Naive thymus-derived CD8-positive, alpha-beta T cell (primary cell): ENCODE measurements at regions not wholly inside any gene's neighbourhood (a gene's known extent, or its start where the extent isn't known, plus 50 kb on each side); places are given as distances from the start of the nearest gene placed in this dataset.

Experiments used
- ATAC-seq, 2 donors: fragments of 150-1000 bp; cut with Tn5 transposase in 1 of 2; sonication (Bioruptor Pico), chemical (Tn5 transposase) in 1 of 2; 1 replicate in 1 of 2; 2 replicates in 1 of 2; pipeline ENCODE4 v1.10.0; 2021; ENCODE audit warnings: mild to moderate bottlenecking in 2 of 2, moderate library complexity in 2 of 2
- POLR2A ChIA-PET: fragments of 350-600 bp; sonication (Branson Sonifier 250); formaldehyde crosslinking; loops from one replicate; lab custom pipeline; 2021; ENCODE audit warnings: antibody characterized with exemption; lab: Charles Lee
- DNase-seq, 10 donors: peaks; one replicate each; pipeline versions ENCODE4 v3.0.0 to v3.0.0-alpha.2; 2020 to 2022
- H3K27ac Mint-ChIP-seq, 10 donors: one replicate each; pipeline ENCODE4 v1.8.0; 2020 to 2022; ENCODE audit warnings: mild to moderate bottlenecking in 10 of 10, mixed read lengths in 10 of 10, moderate library complexity in 4 of 10, inconsistent platforms in 1 of 10
- H3K27me3 Mint-ChIP-seq, 5 donors: one replicate each; pipeline ENCODE4 v1.8.0; 2021 to 2022; ENCODE audit warnings: mixed read lengths in 5 of 5
- H3K36me3 Mint-ChIP-seq, 3 donors: one replicate each; pipeline ENCODE4 v1.8.0; 2020 to 2022; ENCODE audit warnings: mixed read lengths in 3 of 3, mild to moderate bottlenecking in 2 of 3, inconsistent platforms in 1 of 3
- H3K4me1 Mint-ChIP-seq, 4 donors: one replicate each; pipeline ENCODE4 v1.8.0; 2021 to 2022; ENCODE audit warnings: mixed read lengths in 4 of 4
- H3K4me3 Mint-ChIP-seq, 10 donors: one replicate each; pipeline ENCODE4 v1.8.0; 2020 to 2022; ENCODE audit warnings: mild to moderate bottlenecking in 10 of 10, mixed read lengths in 10 of 10, moderate library complexity in 6 of 10, inconsistent platforms in 1 of 10
- H3K9me3 Mint-ChIP-seq, 9 donors: one replicate each; pipeline ENCODE4 v1.8.0; 2020 to 2022; ENCODE audit warnings: mixed read lengths in 9 of 9, mild to moderate bottlenecking in 3 of 9, inconsistent platforms in 1 of 9, moderate library complexity in 1 of 9

DNA sequence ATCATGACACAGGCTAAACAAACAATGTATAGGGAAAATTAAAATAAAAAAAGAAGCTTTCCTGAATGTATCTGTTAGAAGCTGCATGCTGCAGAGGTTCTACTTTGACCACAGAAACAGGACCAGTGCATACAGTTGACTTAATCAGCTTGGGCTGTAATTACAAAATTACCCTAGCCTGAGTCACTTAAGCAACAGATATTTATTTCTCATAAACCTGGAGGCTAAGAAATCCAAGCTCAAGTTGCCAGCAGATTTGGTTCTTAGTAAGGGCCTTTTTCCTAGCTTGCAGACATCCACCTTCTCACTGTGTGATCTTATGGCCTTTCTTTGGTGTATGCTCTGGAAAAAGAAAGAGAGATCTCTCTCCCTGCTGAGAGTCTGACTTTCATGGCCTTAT lies 946.5 kb upstream of the RAG2 start:
- Mint-ChIP-seq H3K9me3 (peaks cover 2 to 20% (median 10%) of the 10 kb centered on the region in 9 donors), H3K36me3 (peaks cover 0 to 4% (median 0%) of the 10 kb centered on the region in 3 donors), H3K4me3 (no peak overlapping the region), H3K27me3 (no peaks in the 10 kb centered on the region), H3K4me1 (no peaks in the 10 kb centered on the region), H3K27ac (no peak overlapping the region)
- ATAC-seq (no peak), DNase-seq (no peak)
- POLR2A ChIA-PET: no interaction called here

DNA sequence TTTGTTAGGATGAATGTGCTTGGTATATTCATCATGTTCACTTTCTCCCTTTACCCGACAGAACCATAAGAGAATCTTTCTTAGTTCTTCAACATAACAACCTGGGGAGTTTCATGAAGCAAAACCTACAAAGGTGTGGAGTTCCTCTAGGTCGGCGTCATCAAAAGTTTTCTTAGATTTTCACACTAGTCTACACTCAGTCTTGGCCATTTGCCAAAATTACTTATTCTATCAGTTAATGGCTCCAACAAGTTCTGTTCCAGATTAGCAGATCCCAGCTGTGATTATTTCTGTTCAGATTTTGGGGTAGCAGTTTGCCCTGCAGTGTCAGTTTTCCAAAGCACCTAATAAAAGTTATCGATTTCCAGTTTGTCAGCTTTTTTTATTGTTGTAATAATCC lies 935.8 kb upstream of the RAG2 start:
- Mint-ChIP-seq H3K36me3 (peaks cover 0 to 7% (median 0%) of the 10 kb centered on the region in 3 donors), H3K27me3 (no peaks in the 10 kb centered on the region), H3K4me1 (no peaks in the 10 kb centered on the region), H3K9me3 (peaks cover 0 to 28% (median 12%) of the 10 kb centered on the region in 9 donors), H3K4me3 (no peak overlapping the region), H3K27ac (no peak overlapping the region)
- POLR2A ChIA-PET: no interaction called here
- DNase-seq (no peak), ATAC-seq (no peak)

- POLR2A ChIA-PET: no interaction called here
- ATAC-seq (no peak), DNase-seq (no peak)
- Mint-ChIP-seq H3K27ac (no peak overlapping the region), H3K4me1 (no peaks in the 10 kb centered on the region), H3K36me3 (peaks cover 0 to 7% (median 0%) of the 10 kb centered on the region in 3 donors), H3K9me3 (peaks cover 2 to 28% (median 16%) of the 10 kb centered on the region in 9 donors), H3K4me3 (no peak overlapping the region), H3K27me3 (no peaks in the 10 kb centered on the region)
These were observed 935.1 kb upstream of the RAG2 start for GRCh38 chr11:37533087-37533486.

DNA sequence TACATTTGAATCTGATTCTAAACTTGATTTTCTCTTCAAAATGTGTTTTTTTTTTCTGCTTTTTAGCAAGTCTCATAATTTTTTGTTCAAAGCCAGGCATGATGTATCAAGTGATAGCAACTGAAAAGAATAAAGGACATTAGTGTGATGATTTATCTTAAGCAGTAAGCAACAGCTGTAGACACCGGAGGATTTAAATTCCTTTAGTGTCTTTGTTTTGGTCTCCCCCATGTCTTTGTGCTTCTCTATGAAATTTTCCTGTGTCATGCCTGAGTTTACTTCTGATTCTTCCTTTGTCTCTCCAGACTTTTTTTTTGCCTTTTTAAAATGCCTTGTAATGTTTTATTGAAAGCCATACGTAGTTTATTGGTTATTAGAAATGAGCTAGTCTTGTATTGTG lies 934.2 kb upstream of the RAG2 start:
- Mint-ChIP-seq H3K4me3 (no peak overlapping the region), H3K9me3 (peaks cover 4 to 28% (median 18%) of the 10 kb centered on the region in 9 donors), H3K27me3 (no peaks in the 10 kb centered on the region), H3K27ac (no peak overlapping the region), H3K36me3 (peaks cover 0 to 7% (median 0%) of the 10 kb centered on the region in 3 donors), H3K4me1 (no peaks in the 10 kb centered on the region)
- no peak for ATAC-seq
- POLR2A ChIA-PET: no interaction called here
- no peak for DNase-seq

DNA sequence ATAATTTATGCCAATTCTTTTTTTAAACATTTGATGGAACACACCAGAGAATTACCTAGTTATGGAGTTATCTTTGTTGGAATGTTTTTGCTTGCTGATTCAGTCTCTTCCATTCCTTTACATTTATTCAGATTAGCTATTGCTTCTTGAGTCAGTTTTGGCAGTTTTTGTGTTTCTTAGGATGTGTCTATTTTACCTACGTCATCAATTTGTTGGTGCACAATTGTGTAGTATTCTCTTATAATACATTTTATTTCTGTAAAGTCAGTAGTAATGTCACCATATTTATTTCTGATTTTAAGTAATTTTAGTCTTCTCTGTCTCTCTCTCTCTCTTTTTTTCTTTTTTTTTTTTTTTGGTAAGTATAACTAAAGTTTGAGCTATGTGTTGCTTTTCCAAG lies 929.5 kb upstream of the RAG2 start:
- no peaks in the 10 kb centered on the region for H3K27me3 Mint-ChIP-seq
- no peak overlapping the region for H3K27ac Mint-ChIP-seq
- peaks cover 7 to 30% (median 20%) of the 10 kb centered on the region in 9 donors for H3K9me3 Mint-ChIP-seq
- POLR2A ChIA-PET: no interaction called here
- H3K4me1 Mint-ChIP-seq: no peaks in the 10 kb centered on the region
- H3K4me3 Mint-ChIP-seq: no peak overlapping the region
- H3K36me3 Mint-ChIP-seq: peaks cover 0 to 7% (median 0%) of the 10 kb centered on the region in 3 donors
- ATAC-seq (no peak), DNase-seq (no peak)

GRCh38 chr11:37525336-37525735 lies 927.3 kb upstream of the RAG2 start:
- ATAC-seq (no peak), DNase-seq (no peak)
- POLR2A ChIA-PET: no interaction called here
- Mint-ChIP-seq H3K27ac (no peak overlapping the region), H3K9me3 (peaks cover 8 to 34% (median 16%) of the 10 kb centered on the region in 9 donors), H3K27me3 (no peaks in the 10 kb centered on the region), H3K4me3 (no peak overlapping the region), H3K4me1 (no peaks in the 10 kb centered on the region), H3K36me3 (peaks cover 0 to 7% (median 0%) of the 10 kb centered on the region in 3 donors)

DNA sequence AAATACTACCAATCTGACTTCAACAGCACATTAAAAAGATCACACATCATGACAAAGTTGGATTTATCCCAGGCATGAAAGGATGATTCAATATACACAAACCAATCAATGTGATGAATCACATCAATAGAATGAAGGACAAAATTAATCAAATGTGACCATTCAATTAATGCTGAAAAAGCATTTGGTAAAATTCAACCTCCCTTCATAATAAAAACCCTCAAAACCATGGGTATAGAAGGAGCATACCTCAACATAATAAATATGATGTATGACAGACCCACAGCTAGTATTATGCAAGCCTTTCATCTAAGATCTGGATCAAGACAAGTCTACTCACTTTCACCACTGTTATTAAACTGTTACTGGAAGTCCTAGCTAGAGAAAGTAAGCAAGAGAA lies 921.7 kb upstream of the RAG2 start:
- DNase-seq (no peak), ATAC-seq (no peak)
- Mint-ChIP-seq H3K27ac (no peak overlapping the region), H3K4me1 (no peaks in the 10 kb centered on the region), H3K9me3 (peaks cover 7 to 39% (median 15%) of the 10 kb centered on the region in 9 donors), H3K36me3 (no peaks in the 10 kb centered on the region), H3K4me3 (no peak overlapping the region), H3K27me3 (no peaks in the 10 kb centered on the region)
- POLR2A ChIA-PET: no interaction called here

DNA sequence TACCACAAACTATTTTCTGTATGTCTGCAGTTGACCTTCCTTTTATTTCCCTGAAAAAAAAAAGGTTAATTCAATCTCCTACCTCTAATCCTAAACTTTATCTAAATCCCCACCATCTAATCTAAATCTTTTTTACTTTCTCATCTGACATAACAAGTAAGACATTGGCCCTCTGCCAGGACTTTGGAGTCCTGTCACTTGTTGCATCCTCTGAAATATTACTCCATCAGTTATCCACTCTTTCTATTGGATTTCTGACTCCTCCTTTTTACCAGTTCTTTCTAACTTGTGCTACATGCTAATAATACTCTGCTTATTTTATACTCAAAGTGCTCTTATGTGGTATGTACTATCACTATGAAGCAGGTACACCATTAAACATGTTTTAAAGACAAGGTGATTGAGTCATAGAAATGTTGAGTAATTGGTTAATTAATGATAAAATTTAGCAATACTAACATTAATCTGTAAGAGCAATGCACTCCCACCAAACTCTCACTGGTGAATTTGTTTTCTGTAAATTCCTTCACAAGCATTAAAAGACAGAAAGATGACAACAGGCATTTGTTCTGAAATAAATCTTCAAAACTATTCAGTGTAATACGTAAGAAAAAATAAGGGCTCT lies 914.2 kb upstream of the RAG2 start:
- POLR2A ChIA-PET: no interaction called here
- ATAC-seq (no peak), DNase-seq (no peak)
- no peaks in the 10 kb centered on the region for H3K36me3 Mint-ChIP-seq
- no peak overlapping the region for H3K4me3 Mint-ChIP-seq
- H3K9me3 Mint-ChIP-seq: peaks cover 1 to 41% (median 7%) of the 10 kb centered on the region in 9 donors
- no peaks in the 10 kb centered on the region for H3K27me3 Mint-ChIP-seq
- no peaks in the 10 kb centered on the region for H3K4me1 Mint-ChIP-seq
- no peak overlapping the region for H3K27ac Mint-ChIP-seq

DNA sequence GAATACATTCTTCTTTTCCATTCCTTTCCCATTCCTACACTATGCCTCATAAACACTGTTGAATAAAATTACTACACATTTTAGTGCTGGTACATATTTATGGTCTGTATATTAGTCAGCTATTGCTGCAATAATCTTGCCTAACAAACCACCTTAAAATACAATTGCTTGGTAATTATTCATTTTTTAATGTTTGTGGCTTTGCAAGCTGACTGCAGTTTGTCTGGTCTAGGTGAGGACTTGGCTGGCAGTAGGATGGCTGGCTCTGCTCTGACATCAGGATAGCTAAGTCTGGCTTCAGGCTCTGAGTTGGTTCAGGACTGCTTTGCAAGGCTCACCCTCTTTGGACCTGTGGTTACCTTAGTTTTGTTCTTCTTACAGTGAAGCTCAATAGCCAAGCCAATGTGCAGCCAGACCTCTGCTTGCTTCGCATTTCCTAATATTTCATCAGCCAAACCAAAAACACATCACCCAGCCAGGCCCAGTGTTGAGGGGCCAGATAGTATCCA lies 913.4 kb upstream of the RAG2 start:
- Mint-ChIP-seq H3K4me1 (no peaks in the 10 kb centered on the region), H3K36me3 (no peaks in the 10 kb centered on the region), H3K9me3 (peaks cover 1 to 33% (median 8%) of the 10 kb centered on the region in 9 donors), H3K27me3 (no peaks in the 10 kb centered on the region), H3K27ac (no peak overlapping the region), H3K4me3 (no peak overlapping the region)
- no peak for DNase-seq
- ATAC-seq: no peak
- POLR2A ChIA-PET: no interaction called here

- Mint-ChIP-seq H3K27ac (no peak overlapping the region), H3K9me3 (peaks cover 0 to 17% (median 7%) of the 10 kb centered on the region in 9 donors), H3K36me3 (no peaks in the 10 kb centered on the region), H3K27me3 (no peaks in the 10 kb centered on the region), H3K4me3 (no peak overlapping the region), H3K4me1 (no peaks in the 10 kb centered on the region)
- POLR2A ChIA-PET: no interaction called here
- DNase-seq: no peak
- no peak for ATAC-seq
These were observed 911.5 kb upstream of the RAG2 start for GRCh38 chr11:37509506-37509905.

- DNase-seq (no peak), ATAC-seq (no peak)
- peaks cover 0 to 4% (median 0%) of the 10 kb centered on the region in 4 donors for H3K4me1 Mint-ChIP-seq
- no peak overlapping the region for H3K27ac Mint-ChIP-seq
- no peak overlapping the region for H3K4me3 Mint-ChIP-seq
- peaks cover 0 to 17% (median 5%) of the 10 kb centered on the region in 9 donors for H3K9me3 Mint-ChIP-seq
- H3K36me3 Mint-ChIP-seq: no peaks in the 10 kb centered on the region
- POLR2A ChIA-PET: no interaction called here
- no peaks in the 10 kb centered on the region for H3K27me3 Mint-ChIP-seq
These were observed 908.5 kb upstream of the RAG2 start for GRCh38 chr11:37506531-37506930.

DNA sequence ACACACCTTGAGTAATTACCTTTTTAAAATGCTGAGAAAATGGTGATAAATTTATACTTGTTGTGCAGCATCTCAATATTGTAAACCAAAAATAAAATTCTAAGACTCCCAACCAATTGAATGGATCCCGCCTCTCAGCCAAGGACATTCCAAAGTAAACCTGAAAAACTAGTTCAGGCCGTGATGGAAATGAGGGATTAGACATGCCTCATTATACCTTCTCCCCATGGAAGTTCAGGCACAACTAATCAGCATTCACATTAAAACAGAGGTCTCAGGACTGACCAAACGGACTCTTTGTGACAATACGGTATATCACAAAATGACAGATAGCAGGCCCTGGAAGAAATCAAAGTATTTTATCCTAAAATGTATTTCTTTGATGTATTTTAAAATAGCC lies 907.4 kb upstream of the RAG2 start:
- no peaks in the 10 kb centered on the region for H3K27me3 Mint-ChIP-seq
- H3K36me3 Mint-ChIP-seq: no peaks in the 10 kb centered on the region
- peaks cover 0 to 16% (median 5%) of the 10 kb centered on the region in 9 donors for H3K9me3 Mint-ChIP-seq
- H3K4me1 Mint-ChIP-seq: peaks cover 0 to 4% (median 0%) of the 10 kb centered on the region in 4 donors
- H3K4me3 Mint-ChIP-seq: no peak overlapping the region
- ATAC-seq: no peak
- no peak overlapping the region for H3K27ac Mint-ChIP-seq
- no peak for DNase-seq
- POLR2A ChIA-PET: no interaction called here

DNA sequence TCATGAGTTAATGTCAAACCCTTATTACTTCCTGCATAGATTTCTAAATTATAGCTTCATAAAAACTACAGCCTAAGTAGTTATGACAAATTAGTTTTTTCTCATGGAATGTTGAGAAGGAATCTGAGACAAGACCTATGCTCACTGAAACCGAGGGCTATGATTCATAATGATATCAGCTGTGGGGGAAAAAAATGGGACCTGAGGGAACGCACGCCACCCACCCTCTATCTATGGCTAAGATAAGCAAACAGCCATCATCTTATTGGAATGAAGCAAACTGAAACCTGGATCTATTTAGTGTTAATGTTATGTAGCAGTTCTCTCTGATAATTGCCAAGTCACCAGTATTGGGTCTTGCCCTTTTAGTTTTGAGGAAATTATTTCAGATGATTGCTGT lies 906.9 kb upstream of the RAG2 start:
- DNase-seq (no peak), ATAC-seq (no peak)
- Mint-ChIP-seq H3K36me3 (no peaks in the 10 kb centered on the region), H3K27ac (no peak overlapping the region), H3K4me1 (peaks cover 0 to 4% (median 0%) of the 10 kb centered on the region in 4 donors), H3K4me3 (no peak overlapping the region), H3K9me3 (peaks cover 0 to 18% (median 5%) of the 10 kb centered on the region in 9 donors), H3K27me3 (no peaks in the 10 kb centered on the region)
- POLR2A ChIA-PET: no interaction called here
